Stimulated activated CD4-positive, alpha-beta T cell treated with anti-CD3 and anti-CD28 coated beads, Interleukin-1b, Interleukin-23, amount 100 ng/mL, for 4 hours (primary cell): ENCODE measurements at regions not wholly inside any gene's neighbourhood (a gene's known extent, or its start where the extent isn't known, plus 50 kb on each side); places are given as distances from the start of the nearest gene placed in this dataset.
A peak's percentile ranks its signal among the peaks of the same experiment; 100 is the strongest.

Source experiments
- DNase-seq, 2 donors: peaks; one replicate each; pipeline ENCODE4 v3.0.0-alpha.2; 2020; ENCODE audit warnings: low read depth in 2 of 2

- no peak for DNase-seq
Observed at GRCh38 chrX:39760930-39761329, 336.8 kb downstream of the BCOR start.

DNA sequence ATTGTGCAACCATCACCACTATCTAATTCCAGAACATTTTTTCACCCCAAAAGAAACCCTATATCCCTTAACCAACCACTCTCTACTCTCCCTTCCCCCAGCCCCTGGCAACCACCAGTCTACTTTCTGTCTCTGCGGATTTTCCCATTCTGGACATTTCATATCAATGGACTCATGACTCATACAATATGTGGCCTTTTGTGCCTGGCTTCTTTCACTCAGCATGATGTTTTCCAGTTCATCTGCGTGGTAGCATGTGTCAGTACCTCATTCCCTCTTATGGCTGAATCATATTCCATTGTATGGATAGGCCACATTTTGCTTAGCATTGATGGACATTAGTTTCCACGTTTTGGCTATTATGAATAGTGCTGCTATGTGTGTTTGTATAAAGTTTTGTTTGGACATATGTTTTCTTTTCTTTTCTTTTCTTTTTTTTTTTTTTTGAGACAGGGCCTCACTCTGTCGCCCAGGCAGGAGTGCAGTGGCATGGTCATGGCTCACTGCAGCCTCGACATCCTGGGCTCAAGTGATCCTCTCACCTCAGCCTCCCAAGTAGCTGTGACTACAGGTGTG, 335.4 kb downstream of the BCOR start:
- DNase-seq: no peak

DNA sequence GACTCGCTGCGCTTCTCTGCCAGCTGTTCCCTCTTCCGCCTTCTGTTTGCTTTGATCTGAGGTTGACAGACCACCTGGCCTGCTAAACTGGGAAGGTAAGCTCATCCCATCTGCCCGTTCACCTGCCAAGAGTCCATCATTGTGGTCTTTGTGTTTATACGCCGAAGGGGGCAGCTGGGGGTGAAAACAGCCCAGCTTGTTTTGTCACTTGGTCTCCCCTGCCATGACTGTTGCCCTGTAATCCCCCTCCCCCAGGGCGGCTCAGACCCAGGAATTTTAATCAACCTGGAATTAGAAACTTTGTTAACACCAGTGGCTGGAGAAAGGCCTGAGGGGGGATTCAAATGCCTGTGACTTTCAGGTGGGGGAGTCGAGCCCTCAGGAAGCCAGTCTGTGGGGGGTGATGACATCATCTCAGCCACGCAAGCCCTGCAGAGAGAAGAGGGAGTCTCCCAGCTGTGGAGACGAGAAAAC, 333.3 kb downstream of the BCOR start:
- no peak for DNase-seq

DNA sequence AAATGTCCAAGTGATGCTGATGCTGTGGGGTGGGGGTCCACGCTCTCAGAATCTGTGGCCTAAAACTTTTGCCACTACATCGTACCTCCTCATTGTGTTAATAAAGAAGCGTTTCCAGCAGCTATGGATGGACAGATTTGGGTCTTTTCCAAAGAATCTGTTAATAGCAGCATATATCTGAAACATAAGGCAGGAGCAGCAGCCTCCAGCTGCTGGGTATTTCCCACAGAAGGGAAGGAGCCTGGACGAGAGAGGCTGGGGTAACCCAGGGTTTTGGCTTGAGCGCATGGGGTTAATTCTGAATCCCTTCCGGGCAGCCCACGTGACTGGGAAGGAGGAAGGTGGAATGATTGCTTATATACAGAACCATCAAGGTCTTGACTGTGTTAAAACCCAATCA, 332.4 kb downstream of the BCOR start:
- no peak for DNase-seq

GRCh38 chrX:39766085-39766726, 331.6 kb downstream of the BCOR start:
- DNase-seq: no peak

- no peak for DNase-seq
Observed at GRCh38 chrX:39766855-39767254, 330.9 kb downstream of the BCOR start.

DNA sequence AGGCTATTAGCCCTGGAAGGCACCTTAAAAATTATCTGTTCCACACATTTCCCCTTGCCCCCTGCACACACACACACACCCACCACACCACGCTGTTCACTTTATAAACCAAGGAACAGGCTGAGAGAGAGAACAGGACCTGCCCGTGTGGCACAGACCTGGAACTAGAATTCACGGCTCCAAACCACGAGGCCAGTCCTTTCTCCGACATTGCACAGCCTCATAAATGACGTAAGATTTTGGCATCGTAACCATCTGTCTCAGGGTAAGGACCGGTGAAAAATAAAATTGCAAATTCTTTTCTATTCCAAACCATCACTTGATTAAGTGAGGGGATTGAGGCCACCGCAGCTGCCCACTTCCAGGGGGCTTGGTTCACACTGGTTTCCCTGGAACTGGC, 330.3 kb downstream of the BCOR start:
- DNase-seq: no peak

DNA sequence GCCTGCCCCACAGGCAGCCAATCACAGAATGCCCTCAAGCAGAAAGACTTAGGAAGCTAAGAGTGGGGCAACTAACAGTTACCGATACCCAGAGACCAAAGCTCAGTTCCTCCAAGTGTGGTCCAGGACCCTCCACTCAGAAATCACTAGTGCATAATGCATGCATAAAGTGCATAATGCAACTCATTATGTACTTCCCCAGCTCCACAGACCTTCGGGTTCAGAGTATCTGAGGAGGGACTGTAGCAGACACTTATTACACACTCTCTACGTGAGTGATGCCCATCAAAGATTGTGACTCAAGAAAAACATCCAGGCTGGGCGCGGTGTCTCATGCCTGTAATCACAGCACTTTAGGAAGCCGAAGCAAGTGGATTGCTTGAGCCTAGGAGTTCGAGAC, 328.0 kb downstream of the BCOR start:
- DNase-seq: no peak

- DNase-seq: no peak
Observed at GRCh38 chrX:39771089-39771488, 326.7 kb downstream of the BCOR start.

DNA sequence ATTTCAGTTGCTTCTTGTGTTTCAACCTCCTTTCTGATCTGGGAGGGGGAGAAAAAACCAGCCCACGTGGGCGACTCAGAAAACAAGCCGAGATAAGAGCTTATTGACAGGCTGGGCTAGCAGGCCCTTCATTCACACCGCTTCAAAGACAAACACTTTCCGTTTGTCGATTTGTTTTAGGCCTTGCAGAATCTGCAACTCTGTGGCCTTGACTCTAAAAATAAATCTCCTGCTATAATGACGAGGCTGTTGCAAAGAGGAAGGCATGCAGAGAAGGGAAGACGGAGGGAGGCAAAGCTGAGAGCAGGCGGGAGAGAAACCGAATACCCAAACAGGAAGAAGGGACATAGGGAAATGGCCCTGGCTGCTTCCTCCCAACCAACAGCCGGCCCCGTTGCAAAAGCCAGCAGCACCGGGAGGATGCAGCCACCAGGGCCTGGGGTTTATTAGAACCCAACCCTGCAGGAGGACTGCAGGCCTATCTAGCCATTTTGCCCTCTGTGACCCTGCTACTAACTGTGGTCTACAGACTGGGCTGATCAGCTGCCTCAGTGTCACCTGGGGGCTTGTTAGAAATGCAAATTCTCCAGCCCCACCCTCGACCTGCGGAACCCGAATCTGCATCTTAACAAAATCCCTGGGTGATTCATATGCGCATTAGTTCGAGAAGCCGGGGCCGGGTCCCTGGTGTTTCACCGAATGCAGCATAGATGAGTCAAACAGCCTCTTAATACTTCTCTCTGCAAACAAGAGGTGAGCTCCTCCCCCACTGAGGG, 325.5 kb downstream of the BCOR start:
- peak; percentile 42 to 53 for DNase-seq

- DNase-seq: no peak
Observed at GRCh38 chrX:39773150-39773549, 324.6 kb downstream of the BCOR start.

GRCh38 chrX:39773923-39774773, 323.6 kb downstream of the BCOR start:
- DNase-seq: no peak

DNA sequence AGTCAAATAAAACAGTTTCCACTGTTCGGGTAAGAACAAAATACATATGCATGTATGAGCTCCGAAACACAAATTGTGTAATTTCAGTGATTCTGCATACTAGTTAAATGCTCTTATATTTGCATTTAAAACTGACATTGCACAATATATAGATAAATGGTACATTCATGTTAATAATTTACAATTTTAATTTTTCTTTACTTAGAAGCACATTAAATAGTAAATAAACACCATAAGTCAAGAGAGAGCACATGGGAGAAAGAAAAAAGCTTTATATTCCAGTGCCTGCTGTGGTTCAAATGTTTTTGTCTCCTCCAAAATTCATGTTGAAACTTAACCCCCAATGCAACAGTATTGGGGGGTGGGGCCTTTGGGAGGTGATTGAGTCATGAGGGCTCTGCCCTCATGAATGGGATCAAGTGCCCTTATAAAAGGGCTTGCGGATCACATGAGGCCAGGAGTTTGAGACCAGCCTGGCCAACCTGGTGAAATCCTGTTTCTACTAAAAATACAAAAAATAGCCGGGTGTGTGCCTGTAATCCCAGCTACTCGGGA, 322.9 kb downstream of the BCOR start:
- no peak for DNase-seq

- DNase-seq: no peak
Observed at GRCh38 chrX:39777623-39778025, 320.1 kb downstream of the BCOR start.

DNA sequence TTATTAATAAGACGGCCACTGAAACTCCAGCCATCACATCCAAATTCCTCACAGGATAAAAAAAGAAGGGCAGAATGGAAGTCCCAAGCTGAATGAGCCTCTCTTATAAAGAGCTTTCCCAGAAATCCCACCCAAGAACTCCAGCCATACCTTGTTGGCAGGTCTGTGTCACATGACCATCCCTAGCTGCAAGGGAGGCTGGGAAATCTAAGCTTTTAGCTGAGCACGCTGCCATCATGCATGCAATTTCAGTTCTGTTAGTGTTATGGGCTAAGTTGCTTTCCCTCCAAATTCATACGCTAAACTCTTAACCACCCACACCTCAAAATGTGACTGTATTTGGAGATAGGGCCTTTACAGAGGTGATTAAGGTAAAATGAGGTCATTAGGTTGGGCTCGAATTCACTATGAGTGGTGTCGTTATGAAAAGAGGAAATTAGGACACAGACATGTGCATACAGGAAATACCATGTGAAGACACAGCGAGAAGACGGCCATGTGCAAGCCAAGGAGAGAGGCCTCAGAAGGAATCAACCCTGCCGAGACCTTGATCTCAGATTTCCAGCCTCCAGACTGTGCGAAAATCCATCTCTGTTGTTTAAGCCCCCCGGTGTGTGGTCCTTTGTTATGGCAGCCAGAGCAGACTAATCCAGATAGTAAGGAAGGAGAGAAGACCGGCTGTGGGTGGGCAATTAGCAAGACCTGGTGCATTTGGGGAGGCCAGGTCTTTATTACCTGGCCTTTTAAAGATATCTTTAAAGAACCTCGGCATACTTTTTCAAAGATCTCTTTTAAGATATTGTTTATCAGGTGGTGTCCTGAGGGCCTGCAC, 317.6 kb downstream of the BCOR start:
- DNase-seq: no peak

DNA sequence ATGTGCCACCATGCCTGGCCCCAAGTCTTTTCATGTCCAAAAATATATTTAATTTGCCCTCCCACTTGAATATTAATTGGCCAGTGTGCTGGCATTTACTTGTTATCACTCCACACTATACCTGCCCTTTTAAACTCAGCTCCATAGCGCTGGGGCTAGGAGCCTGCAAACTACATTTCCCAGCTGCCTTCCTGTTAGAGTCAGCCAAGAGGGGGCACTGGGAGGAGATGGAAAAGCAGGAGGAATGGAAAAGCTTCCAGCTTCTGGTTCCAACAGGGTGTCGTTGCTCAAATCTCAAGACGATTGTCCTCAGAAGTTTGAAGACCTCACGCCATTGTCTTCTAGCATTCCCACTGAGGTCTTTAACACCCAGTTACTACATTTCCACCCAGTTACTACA, 315.5 kb downstream of the BCOR start:
- DNase-seq: no peak

DNA sequence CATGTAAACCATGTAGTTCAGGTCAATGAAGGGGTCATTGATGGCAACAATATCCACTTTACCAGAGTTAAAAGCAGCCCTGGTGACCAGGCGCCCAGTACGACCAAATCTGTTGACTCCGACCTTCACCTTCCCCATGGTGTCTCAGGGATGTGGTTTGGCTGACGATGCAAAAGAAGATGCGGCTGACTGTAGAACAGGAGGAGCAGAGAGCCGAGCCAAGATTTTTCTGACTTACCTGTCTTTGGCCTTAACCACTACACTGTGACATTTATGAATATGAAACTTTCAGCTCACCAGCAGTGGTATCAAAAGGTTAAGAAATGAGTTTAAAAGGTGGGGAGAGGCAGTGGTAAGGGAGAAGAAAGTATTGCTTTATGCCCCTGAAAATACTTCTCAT, 309.8 kb downstream of the BCOR start:
- no peak for DNase-seq

GRCh38 chrX:39788521-39788920, 309.2 kb downstream of the BCOR start:
- no peak for DNase-seq

DNA sequence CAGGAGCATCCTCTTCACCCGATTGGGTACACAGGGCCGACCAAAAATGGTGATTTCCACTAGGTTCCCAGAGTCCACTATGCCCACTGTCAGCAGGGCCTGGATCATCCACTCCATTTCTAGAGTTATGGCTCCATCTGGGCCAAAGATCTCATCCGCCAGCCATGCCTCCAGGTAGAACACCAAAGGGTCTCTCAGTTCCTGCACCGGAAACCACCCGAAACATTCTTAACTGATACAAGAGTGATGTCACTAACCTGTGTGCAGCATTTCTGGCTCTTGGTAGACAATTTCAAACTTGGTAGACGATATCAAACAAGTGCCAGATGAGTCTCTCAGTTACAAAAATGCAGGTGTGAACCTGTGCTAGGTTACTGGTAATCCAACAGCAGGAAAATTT, 306.1 kb downstream of the BCOR start:
- no peak for DNase-seq

DNA sequence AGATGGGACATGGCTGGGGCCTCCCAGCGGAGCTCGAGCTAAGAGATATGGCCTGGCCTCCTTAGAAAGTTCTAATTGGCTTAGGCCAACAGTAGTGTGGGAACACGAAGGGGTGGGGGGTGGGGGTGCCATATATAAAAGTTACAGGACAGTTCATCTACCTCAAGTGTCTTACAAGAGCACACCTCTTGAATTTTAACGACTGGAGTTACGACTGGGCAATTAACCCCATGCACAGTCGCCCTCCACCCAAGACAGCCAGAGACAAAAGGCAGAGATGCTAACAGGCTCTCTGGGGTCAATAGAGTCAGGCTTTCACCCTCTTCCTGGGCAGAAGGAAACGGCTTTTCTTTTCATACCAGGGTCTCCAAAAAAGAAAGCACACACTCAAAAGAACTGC, 302.2 kb downstream of the BCOR start:
- DNase-seq: no peak

DNA sequence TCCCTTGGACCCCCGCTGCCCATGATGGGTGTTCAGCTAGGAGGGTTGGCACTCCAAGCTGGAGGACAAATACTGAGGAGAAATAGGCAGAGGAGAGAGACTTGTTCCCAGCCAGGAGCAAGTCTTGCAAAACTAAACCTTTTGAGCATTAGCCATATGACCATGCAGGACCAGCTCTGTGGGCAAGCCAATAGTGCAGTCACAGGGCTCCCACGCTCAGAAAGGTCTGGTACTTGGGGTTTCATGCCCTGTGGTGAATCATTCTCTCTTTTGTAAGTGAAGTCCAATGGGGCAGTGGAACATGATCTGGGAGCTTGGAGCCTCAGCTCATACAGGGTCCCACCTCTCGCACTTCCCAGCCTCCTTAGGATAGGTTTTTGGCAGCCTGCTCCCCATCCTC, 300.9 kb downstream of the BCOR start:
- no peak for DNase-seq
